Breast epithelium (tissue), 4 donors: ENCODE measurements at regions not wholly inside any gene's neighbourhood (a gene's known extent, or its start where the extent isn't known, plus 50 kb on each side); places are given as distances from the start of the nearest gene placed in this dataset.

ENCODE experiments used
- DNase-seq, 2 donors: peaks; one replicate each; pipeline ENCODE4 v3.0.0-alpha.2; 2019; ENCODE audit warnings: low spot score in 2 of 2
- H3K27ac ChIP-seq, 2 donors: fragments of 200-600 bp; sonication (generic) in 1 of 2; one replicate each; pipeline ENCODE4 v1.5.1; 2016 to 2019; ENCODE audit warnings: mild to moderate bottlenecking in 1 of 2
- H3K27me3 ChIP-seq, 2 donors: fragments of 200-600 bp; sonication (generic) in 1 of 2; one replicate each; pipeline versions ENCODE4 v1.5.1 to v1.6.0; 2017 to 2019; ENCODE audit warnings: control low read depth in 1 of 2, mild to moderate bottlenecking in 1 of 2
- H3K36me3 ChIP-seq: fragments of 200-600 bp; one replicate; pipeline ENCODE4 v1.5.1; 2019
- H3K4me1 ChIP-seq, 2 donors: fragments of 200-600 bp; sonication (generic); one replicate each; pipeline ENCODE4 v1.5.1; 2016 to 2019; ENCODE audit warnings: control low read depth in 1 of 2
- H3K4me3 ChIP-seq, 3 donors: fragments of 200-600 bp; sonication (generic); 1 replicate in 2 of 3; 2 replicates in 1 of 3; pipeline ENCODE4 v1.5.1; 2016 to 2019; ENCODE audit warnings: mild to moderate bottlenecking in 3 of 3, moderate library complexity in 2 of 3
- H3K9me3 ChIP-seq, 2 donors: fragments of 200-600 bp; sonication (generic) in 1 of 2; one replicate each; pipeline ENCODE4 v1.5.1; 2016 to 2019; ENCODE audit warnings: control low read depth in 1 of 2
- POLR2A ChIP-seq: fragments of 450-650 bp; IDR thresholded peaks from one replicate; pipeline ENCODE4 v1.6.1; 2016; ENCODE audit warnings: antibody characterized with exemption, mild to moderate bottlenecking, moderate library complexity
- POLR2AphosphoS5 ChIP-seq, 3 donors: sonication (generic); formaldehyde crosslinking; IDR thresholded peaks; one replicate each; pipeline ENCODE4 v1.6.1; 2017; ENCODE audit warnings: antibody characterized with exemption in 3 of 3
- intact Hi-C: fragments of 100-400 bp; cut with DNase I; formaldehyde crosslinking; loops from one replicate; pipeline ENCODE4 v1.15.1; 2023; ENCODE audit warnings: low total_unique reads
- TF ChIP-seq, protein P1 (sequence below), 3 donors: fragments of 450-650 bp; IDR thresholded peaks; one replicate each; pipeline ENCODE4 v1.5.1; 2016 to 2017; ENCODE audit warnings: antibody characterized with exemption in 3 of 3, mild to moderate bottlenecking in 3 of 3, moderate library complexity in 3 of 3

DNA sequence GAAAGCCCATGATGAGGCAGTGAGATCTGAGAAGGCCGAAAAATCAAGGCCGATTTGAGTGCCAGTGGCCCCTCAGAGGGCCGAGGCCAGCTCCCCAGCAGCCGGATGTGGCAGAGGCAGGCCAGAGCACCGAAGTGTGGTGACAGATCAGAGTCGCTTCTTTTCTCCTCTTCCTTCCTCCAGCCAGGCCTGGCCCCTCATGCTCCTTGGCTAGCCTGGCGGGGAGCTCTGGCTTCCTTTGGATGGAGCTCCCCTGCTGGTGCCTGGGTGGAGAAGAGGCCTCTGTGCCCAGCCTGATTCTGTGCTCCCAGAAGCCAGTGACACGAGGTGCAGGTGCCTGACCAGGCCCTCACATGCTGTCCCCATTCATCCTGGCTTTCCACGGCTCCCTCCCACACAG is 127.2 kb upstream of the PABPC4L start:
- Histone ChIP-seq H3K4me1 (no peaks in the 10 kb centered on the region), H3K27me3 (no peaks in the 10 kb centered on the region), H3K9me3 (no peaks in the 10 kb centered on the region), H3K36me3 (no peaks in the 10 kb centered on the region), H3K4me3 (no peak overlapping the region), H3K27ac (no peak overlapping the region)
- TF ChIP-seq, protein P1, sequence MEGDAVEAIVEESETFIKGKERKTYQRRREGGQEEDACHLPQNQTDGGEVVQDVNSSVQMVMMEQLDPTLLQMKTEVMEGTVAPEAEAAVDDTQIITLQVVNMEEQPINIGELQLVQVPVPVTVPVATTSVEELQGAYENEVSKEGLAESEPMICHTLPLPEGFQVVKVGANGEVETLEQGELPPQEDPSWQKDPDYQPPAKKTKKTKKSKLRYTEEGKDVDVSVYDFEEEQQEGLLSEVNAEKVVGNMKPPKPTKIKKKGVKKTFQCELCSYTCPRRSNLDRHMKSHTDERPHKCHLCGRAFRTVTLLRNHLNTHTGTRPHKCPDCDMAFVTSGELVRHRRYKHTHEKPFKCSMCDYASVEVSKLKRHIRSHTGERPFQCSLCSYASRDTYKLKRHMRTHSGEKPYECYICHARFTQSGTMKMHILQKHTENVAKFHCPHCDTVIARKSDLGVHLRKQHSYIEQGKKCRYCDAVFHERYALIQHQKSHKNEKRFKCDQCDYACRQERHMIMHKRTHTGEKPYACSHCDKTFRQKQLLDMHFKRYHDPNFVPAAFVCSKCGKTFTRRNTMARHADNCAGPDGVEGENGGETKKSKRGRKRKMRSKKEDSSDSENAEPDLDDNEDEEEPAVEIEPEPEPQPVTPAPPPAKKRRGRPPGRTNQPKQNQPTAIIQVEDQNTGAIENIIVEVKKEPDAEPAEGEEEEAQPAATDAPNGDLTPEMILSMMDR (IDR thresholded peaks at IDR 0.05) = no peak
- no peak for TF ChIP-seq POLR2AphosphoS5 (IDR thresholded peaks at IDR 0.05)
- TF ChIP-seq POLR2A = no peak
- no peak for DNase-seq
- intact Hi-C loops = no loop called here

DNA sequence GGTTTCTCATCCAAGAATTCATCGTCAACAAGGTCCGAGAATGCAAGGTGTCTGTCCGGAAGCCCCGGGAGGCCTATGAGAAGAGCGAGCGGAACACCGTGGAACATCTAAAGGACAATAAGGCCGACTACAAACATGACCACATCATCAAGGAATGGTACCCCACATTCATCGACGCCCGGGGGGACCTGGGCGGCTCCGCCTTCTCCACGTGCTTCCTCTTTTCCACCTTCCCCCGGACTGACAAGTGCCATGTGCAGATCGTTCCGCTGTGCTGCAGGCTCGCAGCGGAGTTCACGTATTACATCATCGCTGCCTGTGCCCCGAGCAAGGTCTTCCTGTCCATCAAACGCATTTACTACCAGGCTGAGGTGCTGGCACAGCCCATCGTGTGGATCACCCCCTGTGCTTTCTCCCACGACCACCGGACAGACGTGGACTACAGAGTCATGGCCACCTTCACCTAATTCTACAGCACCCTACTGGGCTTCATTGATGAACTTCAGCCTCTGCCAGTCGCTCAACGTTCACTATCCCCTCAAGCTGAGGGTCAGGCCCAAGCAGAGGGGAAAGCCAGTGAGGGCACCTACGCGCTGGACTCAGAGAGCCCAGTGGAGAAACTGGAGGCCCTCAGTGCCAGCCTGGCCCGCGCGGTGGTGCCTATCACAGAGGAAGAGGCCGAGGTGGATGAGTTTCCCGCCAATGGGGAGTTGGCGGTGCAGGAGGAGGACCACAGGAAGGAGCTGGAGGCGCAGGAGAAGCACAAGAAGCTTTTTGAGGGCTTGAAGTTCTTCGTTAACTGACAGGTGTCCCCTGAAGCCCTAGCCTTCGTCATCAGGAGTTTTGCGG is 125.9 kb upstream of the PABPC4L start:
- H3K27me3 ChIP-seq = no peaks in the 10 kb centered on the region
- no peak for TF ChIP-seq POLR2A
- TF ChIP-seq, protein P1 (IDR thresholded peaks at IDR 0.05) = no peak
- TF ChIP-seq POLR2AphosphoS5 (IDR thresholded peaks at IDR 0.05) = no peak
- H3K27ac ChIP-seq = no peak overlapping the region
- H3K36me3 ChIP-seq = no peaks in the 10 kb centered on the region
- DNase-seq = no peak
- intact Hi-C loops = no loop called here
- no peaks in the 10 kb centered on the region for H3K4me1 ChIP-seq
- no peaks in the 10 kb centered on the region for H3K9me3 ChIP-seq
- no peak overlapping the region for H3K4me3 ChIP-seq

DNA sequence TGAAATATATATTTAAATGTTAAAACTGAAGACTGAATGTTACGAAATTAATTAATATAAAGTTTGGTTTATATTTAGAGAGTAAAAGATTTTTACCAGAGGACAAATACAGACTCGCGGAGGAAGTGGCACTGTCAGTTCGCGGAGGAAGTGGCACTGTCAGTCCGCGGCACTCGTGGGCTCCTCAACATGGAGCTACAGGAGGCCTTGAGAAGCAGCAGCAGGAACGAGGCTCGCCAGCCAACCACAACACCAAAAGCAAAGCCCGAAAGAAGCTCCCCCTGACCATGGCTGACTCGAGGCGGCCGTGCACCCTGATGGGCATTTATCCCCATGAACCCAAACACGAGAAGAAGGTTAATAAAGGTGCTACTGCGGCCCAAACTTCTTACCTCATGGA is 125.3 kb upstream of the PABPC4L start:
- Histone ChIP-seq H3K9me3 (no peaks in the 10 kb centered on the region), H3K36me3 (no peaks in the 10 kb centered on the region), H3K4me3 (no peak overlapping the region), H3K4me1 (no peaks in the 10 kb centered on the region), H3K27ac (no peak overlapping the region), H3K27me3 (no peaks in the 10 kb centered on the region)
- intact Hi-C loops = no loop called here
- no peak for DNase-seq
- TF ChIP-seq POLR2A (no peak), POLR2AphosphoS5 (IDR thresholded peaks at IDR 0.05) (no peak)
- TF ChIP-seq, protein P1 (IDR thresholded peaks at IDR 0.05) = no peak

DNA sequence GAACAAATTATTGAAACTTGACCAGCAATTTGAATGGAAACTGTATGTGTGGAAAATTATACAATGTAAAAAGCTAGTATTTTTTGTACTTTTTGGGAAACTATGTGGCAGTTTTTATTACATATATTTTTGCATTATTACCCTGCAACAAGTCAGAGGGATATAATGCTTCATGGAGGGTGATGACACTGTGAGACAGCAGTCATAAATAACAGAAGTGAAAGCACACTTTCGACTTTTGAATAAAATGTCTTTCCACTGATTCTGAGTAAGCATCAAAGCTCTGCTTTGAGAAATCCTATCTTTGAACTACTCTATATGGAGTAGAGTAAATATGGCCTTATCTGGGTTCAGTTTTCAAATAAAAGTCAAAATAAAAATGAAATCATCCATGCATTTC is 122.6 kb upstream of the PABPC4L start:
- H3K9me3 ChIP-seq = no peaks in the 10 kb centered on the region
- H3K36me3 ChIP-seq = no peaks in the 10 kb centered on the region
- no peaks in the 10 kb centered on the region for H3K27me3 ChIP-seq
- no peak overlapping the region for H3K27ac ChIP-seq
- no peak overlapping the region for H3K4me3 ChIP-seq
- no peak for TF ChIP-seq POLR2AphosphoS5 (IDR thresholded peaks at IDR 0.05)
- TF ChIP-seq, protein P1 (IDR thresholded peaks at IDR 0.05) = no peak
- TF ChIP-seq POLR2A = no peak
- intact Hi-C loops = no loop called here
- DNase-seq = no peak
- no peaks in the 10 kb centered on the region for H3K4me1 ChIP-seq

DNA sequence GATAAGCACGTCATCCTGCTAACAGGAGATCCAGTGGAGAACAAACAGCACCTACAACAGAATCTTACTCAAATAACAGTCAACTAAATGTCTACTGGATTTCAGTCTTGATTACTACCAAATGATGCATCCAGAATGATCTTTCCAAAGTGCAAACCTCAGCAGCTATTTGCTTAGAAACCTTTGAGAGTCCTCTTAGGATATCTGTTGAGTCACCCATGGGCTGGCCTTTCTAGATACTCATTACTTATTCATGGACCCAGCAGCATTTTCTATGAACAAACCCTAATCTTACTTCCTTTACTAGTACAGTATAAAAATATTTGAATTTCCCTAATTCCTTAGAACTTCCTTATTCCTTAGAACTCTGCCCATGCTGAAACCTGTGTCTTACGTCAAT is 118.5 kb upstream of the PABPC4L start:
- Histone ChIP-seq H3K36me3 (no peaks in the 10 kb centered on the region), H3K27ac (no peak overlapping the region), H3K4me1 (no peaks in the 10 kb centered on the region), H3K9me3 (no peaks in the 10 kb centered on the region), H3K27me3 (no peaks in the 10 kb centered on the region), H3K4me3 (no peak overlapping the region)
- intact Hi-C loops = no loop called here
- DNase-seq = no peak
- TF ChIP-seq POLR2A (no peak), POLR2AphosphoS5 (IDR thresholded peaks at IDR 0.05) (no peak)
- TF ChIP-seq, protein P1 (IDR thresholded peaks at IDR 0.05) = no peak
